ENCODE measurements at regions not wholly inside any gene's neighbourhood (a gene's known extent, or its start where the extent isn't known, plus 50 kb on each side); places are given as distances from the start of the nearest gene placed in this dataset.
"Not testable (repeated sequence)": the region's sequence is repeated elsewhere in the genome, so short reads cannot be mapped to it uniquely, and the experiment has no call there.

DNA sequence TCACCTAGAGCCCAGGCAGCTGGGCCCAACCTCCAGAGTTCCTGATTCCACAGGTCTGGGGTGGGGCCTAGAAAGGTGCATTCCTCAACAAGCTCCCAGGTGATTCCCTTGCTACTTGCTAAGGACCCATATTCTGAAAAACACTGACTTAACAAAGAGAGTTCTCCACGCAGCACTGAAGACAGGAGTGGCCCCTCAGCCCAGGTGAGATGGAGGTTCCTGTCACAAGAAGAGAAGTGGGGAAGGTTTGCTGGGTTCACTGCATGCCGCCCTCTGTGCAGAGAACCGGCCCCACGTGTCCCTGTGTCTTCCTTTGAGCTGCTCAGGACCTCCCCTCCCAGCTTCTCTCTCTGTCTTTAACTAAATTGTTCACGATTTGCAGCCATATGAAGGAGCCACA, 201.4 kb upstream of the DDX18 start:
- TF ChIP-seq, protein P1, sequence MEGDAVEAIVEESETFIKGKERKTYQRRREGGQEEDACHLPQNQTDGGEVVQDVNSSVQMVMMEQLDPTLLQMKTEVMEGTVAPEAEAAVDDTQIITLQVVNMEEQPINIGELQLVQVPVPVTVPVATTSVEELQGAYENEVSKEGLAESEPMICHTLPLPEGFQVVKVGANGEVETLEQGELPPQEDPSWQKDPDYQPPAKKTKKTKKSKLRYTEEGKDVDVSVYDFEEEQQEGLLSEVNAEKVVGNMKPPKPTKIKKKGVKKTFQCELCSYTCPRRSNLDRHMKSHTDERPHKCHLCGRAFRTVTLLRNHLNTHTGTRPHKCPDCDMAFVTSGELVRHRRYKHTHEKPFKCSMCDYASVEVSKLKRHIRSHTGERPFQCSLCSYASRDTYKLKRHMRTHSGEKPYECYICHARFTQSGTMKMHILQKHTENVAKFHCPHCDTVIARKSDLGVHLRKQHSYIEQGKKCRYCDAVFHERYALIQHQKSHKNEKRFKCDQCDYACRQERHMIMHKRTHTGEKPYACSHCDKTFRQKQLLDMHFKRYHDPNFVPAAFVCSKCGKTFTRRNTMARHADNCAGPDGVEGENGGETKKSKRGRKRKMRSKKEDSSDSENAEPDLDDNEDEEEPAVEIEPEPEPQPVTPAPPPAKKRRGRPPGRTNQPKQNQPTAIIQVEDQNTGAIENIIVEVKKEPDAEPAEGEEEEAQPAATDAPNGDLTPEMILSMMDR (conservative IDR thresholded peaks at IDR 0.05; ENCODE audit: low read depth, low read length) = no peak
- no peak for DNase-seq (ENCODE audit: low read depth)

DNA sequence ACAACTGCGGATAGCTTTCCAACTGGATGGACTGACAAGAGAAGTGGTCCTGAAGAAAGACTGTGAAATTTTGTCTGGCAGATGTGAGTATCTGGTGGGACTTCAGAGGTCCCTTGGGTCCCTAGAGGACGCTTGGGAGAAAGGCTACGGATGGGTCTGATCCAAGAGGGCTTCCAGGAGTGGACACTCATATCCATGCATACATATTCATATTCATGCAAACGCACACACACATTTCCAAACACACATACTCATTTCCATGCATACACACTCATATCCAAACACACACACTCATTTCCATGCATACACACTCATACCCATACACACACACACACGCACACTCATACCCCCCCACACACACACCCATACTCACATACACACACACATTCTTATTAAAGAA, 200.2 kb upstream of the DDX18 start:
- H3K4me3 ChIP-seq (ENCODE audit: low read length) = no peak overlapping the region
- TF ChIP-seq, protein P1 (conservative IDR thresholded peaks at IDR 0.05; ENCODE audit: low read depth, low read length) = no peak
- DNase-seq (ENCODE audit: low read depth) = no peak

More for the DNA sequence above, 201.4 kb upstream of the DDX18 start:
- no peak overlapping the region for H3K4me3 ChIP-seq (ENCODE audit: low read length)

DNA sequence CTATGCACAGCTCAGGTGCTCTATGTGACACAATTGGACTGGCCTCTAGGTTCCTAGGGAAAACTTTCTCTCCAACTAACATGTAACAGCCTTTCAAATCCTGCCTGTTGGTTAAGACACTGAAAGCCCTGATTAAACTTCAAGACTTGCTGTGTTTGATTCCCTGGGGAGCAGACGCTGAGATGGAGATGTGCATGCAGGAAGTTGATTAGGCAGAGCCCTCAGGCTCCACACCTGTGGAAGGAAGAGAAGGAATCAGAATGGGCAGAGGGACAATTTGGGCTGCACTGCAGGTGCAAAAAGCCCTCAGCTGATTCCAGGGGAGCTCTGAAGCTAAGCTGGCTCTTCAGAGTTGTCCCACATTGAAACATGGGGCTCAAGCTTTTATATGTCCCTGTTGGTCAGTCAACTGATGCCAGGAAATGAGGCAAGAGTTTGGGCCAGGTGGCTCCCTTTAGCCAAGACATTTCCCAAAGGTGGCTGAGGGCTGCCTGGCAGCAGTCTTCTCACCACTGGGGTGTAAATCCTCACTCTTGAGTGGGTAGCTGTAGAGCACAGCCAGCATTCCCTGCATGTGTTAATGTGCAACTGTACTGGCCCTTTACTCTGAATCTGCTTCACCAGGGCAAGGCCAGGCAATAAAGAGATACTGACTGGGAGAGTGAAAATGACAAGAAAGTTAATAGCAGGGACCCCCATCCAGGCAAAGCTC, 199.5 kb upstream of the DDX18 start:
- TF ChIP-seq, protein P1 (conservative IDR thresholded peaks at IDR 0.05; ENCODE audit: low read depth, low read length) = no peak

DNA sequence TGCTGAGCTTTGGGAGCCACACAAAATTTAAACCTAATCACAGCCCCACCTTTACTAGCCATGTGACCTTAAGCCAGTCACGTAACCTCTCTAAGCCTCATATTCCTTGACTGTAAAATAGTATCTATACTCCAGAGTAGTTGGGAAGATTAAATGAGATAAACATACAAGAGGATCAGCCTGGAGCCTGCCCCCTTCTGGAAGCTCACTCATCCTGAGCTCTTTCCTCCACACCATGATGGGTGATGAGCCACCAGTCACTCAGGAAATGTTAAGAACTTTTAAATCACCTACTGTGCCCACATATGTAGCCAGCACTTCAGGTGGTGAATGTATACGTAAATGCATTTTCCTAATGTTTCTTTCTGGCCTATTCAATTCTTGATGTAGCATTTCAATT, 195.9 kb upstream of the DDX18 start:
- no peak overlapping the region for H3K4me3 ChIP-seq (ENCODE audit: low read length)
- TF ChIP-seq, protein P1 (conservative IDR thresholded peaks at IDR 0.05; ENCODE audit: low read depth, low read length) = no peak
- DNase-seq (ENCODE audit: low read depth) = no peak

More for the DNA sequence above, 199.5 kb upstream of the DDX18 start:
- H3K4me3 ChIP-seq (ENCODE audit: low read length) = no peak overlapping the region
- DNase-seq (ENCODE audit: low read depth) = no peak

DNA sequence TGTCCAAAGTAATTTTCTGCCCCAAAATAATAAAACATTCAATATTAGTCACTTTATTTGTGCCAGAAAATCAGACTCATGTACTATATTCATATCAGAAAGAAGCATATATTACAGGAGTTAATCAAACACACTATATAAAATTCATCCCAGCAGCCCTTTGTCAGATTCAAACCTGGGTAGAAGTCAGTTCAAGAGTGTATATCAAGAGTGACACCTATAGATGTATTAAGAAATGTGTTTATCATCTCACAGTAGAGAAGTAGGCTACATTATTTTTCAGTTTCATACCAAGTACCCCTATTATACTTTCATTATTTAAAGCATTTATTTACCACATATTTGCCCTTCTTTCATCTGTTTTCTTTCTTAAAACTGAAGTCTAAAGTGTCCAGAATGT, 193.2 kb upstream of the DDX18 start:
- TF ChIP-seq, protein P1 (conservative IDR thresholded peaks at IDR 0.05; ENCODE audit: low read depth, low read length) = no peak
- no peak for DNase-seq (ENCODE audit: low read depth)
- no peak overlapping the region for H3K4me3 ChIP-seq (ENCODE audit: low read length)

DNA sequence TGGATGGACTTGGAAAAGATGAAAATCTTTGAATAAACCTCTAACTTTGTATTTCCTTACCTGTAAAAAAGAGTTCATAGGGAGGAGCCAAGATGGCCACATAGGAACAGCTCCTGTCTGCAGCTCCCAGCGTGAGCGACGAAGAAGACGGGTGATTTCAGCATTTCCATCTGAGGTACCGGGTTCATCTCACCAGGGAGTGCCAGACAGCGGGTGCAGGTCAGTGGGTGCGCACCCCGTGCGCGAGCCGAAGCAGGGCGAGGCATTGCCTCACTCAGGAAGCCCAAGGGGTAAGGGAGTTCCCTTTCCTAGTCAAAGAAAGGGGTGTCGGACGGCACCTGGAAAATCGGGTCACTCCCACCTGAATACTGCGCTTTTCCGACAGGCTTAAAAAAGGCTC, 191.3 kb upstream of the DDX18 start:
- not testable (repeated sequence) for DNase-seq (ENCODE audit: low read depth); H3K4me3 ChIP-seq (ENCODE audit: low read length)

DNA sequence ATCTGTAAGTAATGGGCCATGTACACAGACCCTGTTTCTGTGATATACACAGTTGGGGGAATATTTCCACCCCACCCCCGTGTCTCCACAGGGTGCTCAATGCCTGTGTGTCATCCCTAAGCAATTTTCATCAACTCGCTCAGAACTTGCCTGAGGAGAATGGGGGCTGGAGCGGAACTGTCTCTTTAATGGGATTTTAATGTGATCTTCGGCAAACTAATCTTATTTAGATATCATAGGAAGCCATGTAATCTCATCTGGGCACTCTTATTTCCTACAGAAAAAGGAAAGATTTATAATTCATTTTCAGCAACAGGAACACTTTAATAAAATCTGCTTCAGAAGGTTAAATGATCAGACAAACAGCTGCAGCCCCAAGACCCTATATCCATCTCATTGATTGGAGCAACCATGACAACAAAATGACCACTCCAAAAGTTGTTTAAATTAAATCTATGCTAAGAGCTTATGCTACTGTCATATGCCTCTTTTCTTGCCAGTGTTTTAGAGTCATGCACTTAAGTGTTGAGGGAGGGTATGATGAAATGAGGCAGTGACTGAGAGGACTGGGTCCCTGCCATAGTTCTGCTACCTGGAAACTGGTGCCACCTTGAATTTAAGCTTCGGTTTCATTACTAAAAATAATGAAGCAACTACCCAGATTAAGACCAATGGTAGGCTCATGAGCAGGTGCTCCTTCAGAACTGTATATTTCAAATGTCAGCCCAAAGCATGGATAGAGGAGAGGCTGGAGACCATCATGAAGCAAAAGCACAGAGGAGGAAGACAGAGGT, 183.1 kb upstream of the DDX18 start:
- no peak overlapping the region for H3K4me3 ChIP-seq (ENCODE audit: low read length)
- TF ChIP-seq, protein P1 (conservative IDR thresholded peaks at IDR 0.05; ENCODE audit: low read depth, low read length) = no peak
- no peak for DNase-seq (ENCODE audit: low read depth)

All from retinal pigment epithelial cell (primary cell).